H1 (cell line): ENCODE measurements at regions not wholly inside any gene's neighbourhood (a gene's known extent, or its start where the extent isn't known, plus 50 kb on each side); places are given as distances from the start of the nearest gene placed in this dataset.

Source experiments
- PHF8 ChIP-seq: fragments of 200-600 bp; sonication (generic); conservative IDR thresholded peaks from 2 replicates; pipeline ENCODE4 v1.7.1; 2012; ENCODE audit warnings: low read depth, mild to moderate bottlenecking, inconsistent platforms, low read length, moderate library complexity
- SP1 ChIP-seq: IDR thresholded peaks from 2 replicates; pipeline ENCODE4 v1.6.1; 2011; ENCODE audit warnings: low read depth, low read length
- SUZ12 ChIP-seq: fragments of 200-600 bp; sonication (generic); IDR thresholded peaks from 2 replicates; pipeline ENCODE4 v1.6.1; 2012; ENCODE audit warnings: mild to moderate bottlenecking, inconsistent platforms, low read length, moderate library complexity, mixed read lengths
- TF ChIP-seq, protein P1 (sequence below), 3 experiments: IDR thresholded peaks; 1 replicate in 2 of 3; 2 replicates in 1 of 3; pipeline versions ENCODE4 v1.5.1 to v1.6.1; 2011; ENCODE audit warnings: low read length in 3 of 3, mild to moderate bottlenecking in 3 of 3, inconsistent platforms in 2 of 3, low read depth in 1 of 3, moderate library complexity in 1 of 3; ENCODE audit not compliant: insufficient read depth in 1 of 3; ENCODE audit errors: control extremely low read depth in 1 of 3

DNA sequence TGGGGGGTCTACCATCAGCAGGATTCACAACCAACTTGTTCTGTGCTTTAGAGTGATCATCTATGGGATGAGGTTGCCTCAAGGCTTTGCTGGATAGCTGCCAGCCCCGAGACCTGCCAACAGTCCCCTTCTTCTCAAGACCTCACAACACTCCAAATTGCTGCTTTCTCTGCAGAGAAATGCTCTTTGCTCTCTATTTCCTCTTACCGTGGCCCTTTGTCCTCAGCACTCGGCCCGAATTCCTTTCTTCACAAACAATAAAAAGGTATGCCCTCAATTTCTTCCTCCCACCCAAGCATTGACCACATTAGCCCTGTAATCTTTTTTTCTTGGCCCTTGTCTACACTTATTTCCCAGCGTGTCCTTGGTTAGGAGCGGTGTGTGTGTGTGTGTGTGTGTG lies 147.4 kb upstream of the SNX19 start:
- TF ChIP-seq PHF8, result no peak
- no peak for TF ChIP-seq SP1
- no peak for TF ChIP-seq SUZ12
- TF ChIP-seq, protein P1, sequence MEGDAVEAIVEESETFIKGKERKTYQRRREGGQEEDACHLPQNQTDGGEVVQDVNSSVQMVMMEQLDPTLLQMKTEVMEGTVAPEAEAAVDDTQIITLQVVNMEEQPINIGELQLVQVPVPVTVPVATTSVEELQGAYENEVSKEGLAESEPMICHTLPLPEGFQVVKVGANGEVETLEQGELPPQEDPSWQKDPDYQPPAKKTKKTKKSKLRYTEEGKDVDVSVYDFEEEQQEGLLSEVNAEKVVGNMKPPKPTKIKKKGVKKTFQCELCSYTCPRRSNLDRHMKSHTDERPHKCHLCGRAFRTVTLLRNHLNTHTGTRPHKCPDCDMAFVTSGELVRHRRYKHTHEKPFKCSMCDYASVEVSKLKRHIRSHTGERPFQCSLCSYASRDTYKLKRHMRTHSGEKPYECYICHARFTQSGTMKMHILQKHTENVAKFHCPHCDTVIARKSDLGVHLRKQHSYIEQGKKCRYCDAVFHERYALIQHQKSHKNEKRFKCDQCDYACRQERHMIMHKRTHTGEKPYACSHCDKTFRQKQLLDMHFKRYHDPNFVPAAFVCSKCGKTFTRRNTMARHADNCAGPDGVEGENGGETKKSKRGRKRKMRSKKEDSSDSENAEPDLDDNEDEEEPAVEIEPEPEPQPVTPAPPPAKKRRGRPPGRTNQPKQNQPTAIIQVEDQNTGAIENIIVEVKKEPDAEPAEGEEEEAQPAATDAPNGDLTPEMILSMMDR (IDR thresholded peaks at IDR 0.05; ENCODE audit: control extremely low read depth in 1 of 3, insufficient read depth in 1 of 3, low read depth in 1 of 3, low read length in 3 of 3), result no peak
